ENCODE measurements at regions not wholly inside any gene's neighbourhood (a gene's known extent, or its start where the extent isn't known, plus 50 kb on each side); places are given as distances from the start of the nearest gene placed in this dataset.

DNA sequence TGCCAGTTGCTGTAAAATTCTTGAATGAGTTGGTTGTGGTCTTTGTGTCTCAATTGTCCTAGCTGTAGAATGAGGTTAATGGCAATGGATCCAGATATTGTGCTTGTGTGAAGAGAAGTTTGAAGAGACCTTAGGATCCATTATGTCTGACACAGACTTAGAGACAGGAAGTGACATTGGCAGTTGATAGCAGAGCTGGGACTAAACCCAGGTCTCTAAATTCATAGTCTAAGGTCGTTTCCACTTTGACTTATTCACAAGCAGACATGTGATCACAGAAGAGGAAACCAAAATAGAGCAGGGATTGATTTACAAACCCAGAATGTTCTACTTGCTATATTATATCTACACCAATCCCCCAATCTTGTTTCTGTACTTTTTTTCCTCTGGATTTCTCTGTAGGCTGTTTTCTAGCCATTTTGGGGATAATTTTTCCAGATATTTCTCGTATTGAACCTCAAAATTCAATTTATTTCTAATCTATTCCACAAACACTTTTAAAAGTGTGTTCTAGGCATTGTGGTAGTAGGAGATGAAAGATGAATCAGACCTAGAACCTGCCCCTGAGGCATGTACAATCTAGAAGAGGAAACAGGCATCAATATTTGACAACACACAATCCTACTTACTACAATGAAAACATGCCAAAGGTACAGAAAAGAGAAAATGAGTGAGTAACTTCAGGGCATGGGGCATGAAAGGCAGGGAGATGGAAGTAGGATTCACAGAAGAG lies 123.3 kb downstream of the NFKBIZ start:
- no peak for TF ChIP-seq SMARCC2 (IDR thresholded peaks at IDR 0.05)
- TF ChIP-seq, protein P1, sequence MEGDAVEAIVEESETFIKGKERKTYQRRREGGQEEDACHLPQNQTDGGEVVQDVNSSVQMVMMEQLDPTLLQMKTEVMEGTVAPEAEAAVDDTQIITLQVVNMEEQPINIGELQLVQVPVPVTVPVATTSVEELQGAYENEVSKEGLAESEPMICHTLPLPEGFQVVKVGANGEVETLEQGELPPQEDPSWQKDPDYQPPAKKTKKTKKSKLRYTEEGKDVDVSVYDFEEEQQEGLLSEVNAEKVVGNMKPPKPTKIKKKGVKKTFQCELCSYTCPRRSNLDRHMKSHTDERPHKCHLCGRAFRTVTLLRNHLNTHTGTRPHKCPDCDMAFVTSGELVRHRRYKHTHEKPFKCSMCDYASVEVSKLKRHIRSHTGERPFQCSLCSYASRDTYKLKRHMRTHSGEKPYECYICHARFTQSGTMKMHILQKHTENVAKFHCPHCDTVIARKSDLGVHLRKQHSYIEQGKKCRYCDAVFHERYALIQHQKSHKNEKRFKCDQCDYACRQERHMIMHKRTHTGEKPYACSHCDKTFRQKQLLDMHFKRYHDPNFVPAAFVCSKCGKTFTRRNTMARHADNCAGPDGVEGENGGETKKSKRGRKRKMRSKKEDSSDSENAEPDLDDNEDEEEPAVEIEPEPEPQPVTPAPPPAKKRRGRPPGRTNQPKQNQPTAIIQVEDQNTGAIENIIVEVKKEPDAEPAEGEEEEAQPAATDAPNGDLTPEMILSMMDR (CRISPR knock-in tag; IDR thresholded peaks at IDR 0.05) = no peak
- TF ChIP-seq FOXA3 (CRISPR knock-in tag; IDR thresholded peaks at IDR 0.05) = no peak
- no peak for TF ChIP-seq MYC (CRISPR knock-in tag; IDR thresholded peaks at IDR 0.05; ENCODE audit: borderline replicate concordance)
- TF ChIP-seq ZNF562 (CRISPR knock-in tag; IDR thresholded peaks at IDR 0.05; ENCODE audit: borderline replicate concordance) = no peak
- no peak for TF ChIP-seq E2F1 (CRISPR knock-in tag; IDR thresholded peaks at IDR 0.05)
- TF ChIP-seq POLR2A (IDR thresholded peaks at IDR 0.05; ENCODE audit: insufficient read depth in 1 of 2, low read depth in 2 of 2, low read length in 2 of 2) = no peak
